Activated naive CD4-positive, alpha-beta T cell treated with anti-CD3 and anti-CD28 coated beads, Interleukin-2, amount 10 ng/mL, durations not matched to agents 7 days and 5 days (primary cell): ENCODE measurements at regions not wholly inside any gene's neighbourhood (a gene's known extent, or its start where the extent isn't known, plus 50 kb on each side); places are given as distances from the start of the nearest gene placed in this dataset.

Experiments used
- CTCF ChIA-PET: fragments of 350-600 bp; sonication (Branson Sonifier 250); formaldehyde crosslinking; loops from one replicate; lab custom pipeline; 2021; ENCODE audit warnings: antibody characterized with exemption; lab: Charles Lee
- DNase-seq: peaks from one replicate; pipeline ENCODE4 v3.0.0-alpha.2; 2020
- H3K27ac Mint-ChIP-seq: one replicate; pipeline ENCODE4 v1.8.0; 2021; ENCODE audit warnings: mild to moderate bottlenecking, moderate library complexity, mixed read lengths
- H3K27me3 Mint-ChIP-seq: one replicate; pipeline ENCODE4 v1.8.0; 2021; ENCODE audit warnings: mild to moderate bottlenecking, mixed read lengths
- H3K36me3 Mint-ChIP-seq: one replicate; pipeline ENCODE4 v1.8.0; 2021; ENCODE audit warnings: mixed read lengths
- H3K4me1 Mint-ChIP-seq: one replicate; pipeline ENCODE4 v1.8.0; 2021; ENCODE audit warnings: mixed read lengths
- H3K4me3 Mint-ChIP-seq: one replicate; pipeline ENCODE4 v1.8.0; 2021; ENCODE audit warnings: mild to moderate bottlenecking, moderate library complexity, mixed read lengths
- H3K9me3 Mint-ChIP-seq: one replicate; pipeline ENCODE4 v1.8.0; 2021; ENCODE audit warnings: mixed read lengths

GRCh38 chr13:99042521-99043250, 64.8 kb upstream of the DOCK9 start:
- Mint-ChIP-seq H3K27me3 (no peaks in the 10 kb centered on the region), H3K9me3 (no peaks in the 10 kb centered on the region), H3K4me1 (peaks cover 78% of the 10 kb centered on the region), H3K4me3 (no peak overlapping the region), H3K36me3 (peaks cover 34% of the 10 kb centered on the region), H3K27ac (peak overlapping the region; percentile 70)
- DNase-seq, result no peak
- CTCF ChIA-PET, result interaction anchor here (1.1 to 2.6 kb wide), 3 partner anchors 9 to 14 kb away, joined by 3 to 8 read pairs (median 6); no protein-coding TSS in a partner anchor

GRCh38 chr13:99043831-99044231, 66.0 kb upstream of the DOCK9 start:
- H3K27me3 Mint-ChIP-seq, result no peaks in the 10 kb centered on the region
- H3K9me3 Mint-ChIP-seq, result no peaks in the 10 kb centered on the region
- no peak overlapping the region for H3K4me3 Mint-ChIP-seq
- H3K27ac Mint-ChIP-seq, result no peak overlapping the region
- H3K4me1 Mint-ChIP-seq, result peaks cover 89% of the 10 kb centered on the region
- peaks cover 39% of the 10 kb centered on the region for H3K36me3 Mint-ChIP-seq
- CTCF ChIA-PET, result interaction anchor here (1.4 to 2.6 kb wide), 2 partner anchors 10 to 15 kb away, joined by 6 to 8 read pairs; no protein-coding TSS in a partner anchor
- no peak for DNase-seq

- Mint-ChIP-seq H3K4me3 (peak overlapping the region; percentile 63), H3K27me3 (no peaks in the 10 kb centered on the region), H3K36me3 (peaks cover 44% of the 10 kb centered on the region), H3K4me1 (peaks cover 98% of the 10 kb centered on the region), H3K27ac (peak overlapping the region; percentile 98), H3K9me3 (no peaks in the 10 kb centered on the region)
- CTCF ChIA-PET, result interaction anchor here (1.0 to 2.6 kb wide), 6 partner anchors 10 to 170 kb away, joined by 3 to 8 read pairs (median 4); no protein-coding TSS in a partner anchor
- DNase-seq, result no peak
These were observed 66.9 kb upstream of the DOCK9 start for GRCh38 chr13:99044764-99045163.

- H3K9me3 Mint-ChIP-seq, result no peaks in the 10 kb centered on the region
- H3K4me1 Mint-ChIP-seq, result peaks cover 100% of the 10 kb centered on the region
- H3K36me3 Mint-ChIP-seq, result peaks cover 45% of the 10 kb centered on the region
- H3K27ac Mint-ChIP-seq, result peak overlapping the region; percentile 98
- peak overlapping the region; percentile 63 for H3K4me3 Mint-ChIP-seq
- no peaks in the 10 kb centered on the region for H3K27me3 Mint-ChIP-seq
- no peak for DNase-seq
- CTCF ChIA-PET, result interaction anchor here (1.0 to 2.3 kb wide), 7 partner anchors 9 to 171 kb away, joined by 3 to 8 read pairs (median 3); no protein-coding TSS in a partner anchor
These were observed 67.5 kb upstream of the DOCK9 start for GRCh38 chr13:99045396-99045795.

GRCh38 chr13:99046851-99047250, 69.0 kb upstream of the DOCK9 start:
- peak overlapping the region; percentile 98 for H3K27ac Mint-ChIP-seq
- H3K9me3 Mint-ChIP-seq, result no peaks in the 10 kb centered on the region
- H3K27me3 Mint-ChIP-seq, result no peaks in the 10 kb centered on the region
- H3K4me1 Mint-ChIP-seq, result peaks cover 100% of the 10 kb centered on the region
- peak overlapping the region; percentile 63 for H3K4me3 Mint-ChIP-seq
- CTCF ChIA-PET, result interaction anchor here (0.7 to 2.3 kb wide), 3 partner anchors 13 to 40 kb away, joined by 3 to 8 read pairs (median 3); no protein-coding TSS in a partner anchor
- peaks cover 38% of the 10 kb centered on the region for H3K36me3 Mint-ChIP-seq
- DNase-seq, result no peak

GRCh38 chr13:99050983-99051488, 73.2 kb upstream of the DOCK9 start:
- peak overlapping the region; percentile 99 for H3K27ac Mint-ChIP-seq
- H3K36me3 Mint-ChIP-seq, result peaks cover 38% of the 10 kb centered on the region
- CTCF ChIA-PET, result interaction anchor here (0.6 to 4.4 kb wide), 8 partner anchors 8 to 181 kb away, joined by 3 to 22 read pairs (median 3); no protein-coding TSS in a partner anchor
- DNase-seq, result peak; percentile 41
- peak overlapping the region; percentile 69 for H3K4me3 Mint-ChIP-seq
- no peaks in the 10 kb centered on the region for H3K9me3 Mint-ChIP-seq
- peaks cover 96% of the 10 kb centered on the region for H3K4me1 Mint-ChIP-seq
- no peaks in the 10 kb centered on the region for H3K27me3 Mint-ChIP-seq

GRCh38 chr13:99051768-99052455, 74.0 kb upstream of the DOCK9 start:
- H3K9me3 Mint-ChIP-seq, result no peaks in the 10 kb centered on the region
- no peaks in the 10 kb centered on the region for H3K27me3 Mint-ChIP-seq
- peak overlapping the region; percentile 99 for H3K27ac Mint-ChIP-seq
- no peak for DNase-seq
- H3K4me3 Mint-ChIP-seq, result peak overlapping the region; percentile 69
- H3K4me1 Mint-ChIP-seq, result peaks cover 92% of the 10 kb centered on the region
- H3K36me3 Mint-ChIP-seq, result peaks cover 38% of the 10 kb centered on the region
- CTCF ChIA-PET, result interaction anchor here (1.0 to 4.4 kb wide), 6 partner anchors 9 to 182 kb away, joined by 3 to 22 read pairs (median 3); no protein-coding TSS in a partner anchor

GRCh38 chr13:99053636-99054233, 75.9 kb upstream of the DOCK9 start:
- peak; percentile 43 for DNase-seq
- H3K27me3 Mint-ChIP-seq, result no peaks in the 10 kb centered on the region
- CTCF ChIA-PET, result interaction anchor here (0.7 to 1.3 kb wide), 4 partner anchors 8 to 25 kb away, joined by 3 to 6 read pairs (median 3); no protein-coding TSS in a partner anchor
- peak overlapping the region; percentile 2 for H3K4me3 Mint-ChIP-seq
- peak overlapping the region; percentile 86 for H3K27ac Mint-ChIP-seq
- H3K9me3 Mint-ChIP-seq, result no peaks in the 10 kb centered on the region
- peaks cover 81% of the 10 kb centered on the region for H3K4me1 Mint-ChIP-seq
- peaks cover 31% of the 10 kb centered on the region for H3K36me3 Mint-ChIP-seq

GRCh38 chr13:99055281-99055680, 77.4 kb upstream of the DOCK9 start:
- peak; percentile 36 for DNase-seq
- CTCF ChIA-PET, result interaction anchor here (1.0 to 1.6 kb wide), 2 partner anchors 11 to 21 kb away, joined by 3 to 4 read pairs; no protein-coding TSS in a partner anchor
- H3K27me3 Mint-ChIP-seq, result no peaks in the 10 kb centered on the region
- no peaks in the 10 kb centered on the region for H3K9me3 Mint-ChIP-seq
- peak overlapping the region; percentile 17 for H3K27ac Mint-ChIP-seq
- H3K4me1 Mint-ChIP-seq, result peaks cover 76% of the 10 kb centered on the region
- H3K4me3 Mint-ChIP-seq, result peak overlapping the region; percentile 35
- H3K36me3 Mint-ChIP-seq, result peaks cover 24% of the 10 kb centered on the region

- peaks cover 24% of the 10 kb centered on the region for H3K36me3 Mint-ChIP-seq
- H3K9me3 Mint-ChIP-seq, result no peaks in the 10 kb centered on the region
- no peaks in the 10 kb centered on the region for H3K27me3 Mint-ChIP-seq
- CTCF ChIA-PET, result interaction anchor here (1.0 to 1.6 kb wide), 2 partner anchors 11 to 22 kb away, joined by 3 to 4 read pairs; no protein-coding TSS in a partner anchor
- H3K27ac Mint-ChIP-seq, result no peak overlapping the region
- H3K4me1 Mint-ChIP-seq, result peaks cover 75% of the 10 kb centered on the region
- no peak overlapping the region for H3K4me3 Mint-ChIP-seq
- no peak for DNase-seq
These were observed 77.9 kb upstream of the DOCK9 start for GRCh38 chr13:99055735-99056134.

GRCh38 chr13:99056381-99057014, 78.6 kb upstream of the DOCK9 start:
- DNase-seq, result no peak
- Mint-ChIP-seq H3K4me3 (no peak overlapping the region), H3K9me3 (no peaks in the 10 kb centered on the region), H3K27me3 (no peaks in the 10 kb centered on the region), H3K36me3 (peaks cover 23% of the 10 kb centered on the region), H3K4me1 (peaks cover 73% of the 10 kb centered on the region), H3K27ac (no peak overlapping the region)
- CTCF ChIA-PET, result interaction anchor here (0.8 kb wide), 1 partner anchor 120 kb away, joined by 4 read pairs; no protein-coding TSS in a partner anchor

- Mint-ChIP-seq H3K27ac (no peak overlapping the region), H3K36me3 (peaks cover 23% of the 10 kb centered on the region), H3K27me3 (no peaks in the 10 kb centered on the region), H3K4me1 (peaks cover 66% of the 10 kb centered on the region), H3K4me3 (no peak overlapping the region), H3K9me3 (no peaks in the 10 kb centered on the region)
- DNase-seq, result no peak
- CTCF ChIA-PET, result no interaction called here
These were observed 79.6 kb upstream of the DOCK9 start for GRCh38 chr13:99057310-99057975.
